Activated CD8-positive, alpha-beta T cell treated with anti-CD3 and anti-CD28 coated beads for 36 hours (primary cell): ENCODE measurements at regions not wholly inside any gene's neighbourhood (a gene's known extent, or its start where the extent isn't known, plus 50 kb on each side); places are given as distances from the start of the nearest gene placed in this dataset.

Experiments
- ATAC-seq: fragments of 200-7000 bp; cut with Tn5 transposase; one replicate; pipeline ENCODE4 v1.10.0; 2021; ENCODE audit warnings: mild to moderate bottlenecking, moderate library complexity
- CTCF ChIA-PET: fragments of 350-600 bp; sonication (Branson Sonifier 250); formaldehyde crosslinking; loops from one replicate; lab custom pipeline; 2021; ENCODE audit warnings: antibody characterized with exemption; lab: Charles Lee
- POLR2A ChIA-PET: fragments of 350-600 bp; sonication (Branson Sonifier 250); formaldehyde crosslinking; loops from one replicate; lab custom pipeline; 2021; ENCODE audit warnings: antibody characterized with exemption; lab: Charles Lee
- DNase-seq: peaks from one replicate; pipeline ENCODE4 v3.0.0-alpha.2; 2020
- H3K27ac Mint-ChIP-seq: one replicate; pipeline ENCODE4 v1.8.0; 2021; ENCODE audit warnings: mild to moderate bottlenecking, mixed read lengths
- H3K27me3 Mint-ChIP-seq: one replicate; pipeline ENCODE4 v1.8.0; 2021; ENCODE audit warnings: mixed read lengths
- H3K36me3 Mint-ChIP-seq: one replicate; pipeline ENCODE4 v1.8.0; 2021; ENCODE audit warnings: low read depth, mixed read lengths
- H3K4me1 Mint-ChIP-seq: one replicate; pipeline ENCODE4 v1.8.0; 2021; ENCODE audit warnings: low read depth, mixed read lengths
- H3K4me3 Mint-ChIP-seq: one replicate; pipeline ENCODE4 v1.8.0; 2021; ENCODE audit warnings: mild to moderate bottlenecking, moderate library complexity, mixed read lengths
- H3K9me3 Mint-ChIP-seq: one replicate; pipeline ENCODE4 v1.8.0; 2021; ENCODE audit warnings: mixed read lengths
- intact Hi-C: fragments of 100-400 bp; cut with micrococcal nuclease; formaldehyde crosslinking; loops from one replicate; pipeline ENCODE4 v1.10.0; 2022
- TF ChIP-seq, protein P1 (sequence below): fragments of 200-600 bp; IDR thresholded peaks from one replicate; pipeline ENCODE4 v1.8.0; 2022; ENCODE audit warnings: antibody characterized with exemption, mild to moderate bottlenecking

DNA sequence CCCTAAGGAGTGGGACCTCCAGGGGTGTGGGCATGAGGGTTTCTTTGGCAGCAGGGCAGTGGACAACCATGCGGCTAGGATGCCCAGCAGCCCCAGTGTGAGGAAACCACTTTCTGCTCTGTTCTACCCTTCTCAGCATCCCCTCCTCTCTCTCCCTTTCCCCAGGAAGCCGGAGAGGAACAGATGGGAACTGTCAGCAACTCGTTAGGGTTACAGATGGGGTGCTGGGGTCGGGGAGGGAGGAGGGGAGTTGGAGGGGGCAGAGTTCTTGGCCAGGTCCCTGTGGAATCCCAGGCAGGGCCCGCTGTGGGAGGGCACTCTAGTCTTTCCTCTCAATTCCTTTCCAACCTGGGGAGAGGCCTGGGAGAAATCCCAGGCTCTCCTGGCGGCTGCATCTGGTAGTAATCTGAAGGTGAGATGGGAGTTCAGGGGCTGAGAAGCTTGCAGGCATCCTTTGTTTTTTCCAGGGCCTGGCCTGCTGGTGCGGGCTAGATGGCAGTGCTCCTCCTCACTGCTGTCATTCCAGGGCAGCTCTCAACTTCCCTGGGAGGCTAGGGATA, 93.9 kb upstream of the CSF3R start:
- Mint-ChIP-seq H3K27me3 (peaks cover 27% of the 10 kb centered on the region), H3K36me3 (no peaks in the 10 kb centered on the region), H3K9me3 (no peaks in the 10 kb centered on the region), H3K4me3 (no peak overlapping the region), H3K4me1 (no peaks in the 10 kb centered on the region), H3K27ac (no peak overlapping the region)
- ChIA-PET POLR2A (no interaction called here), CTCF (interaction anchor here (0.6 to 3.2 kb wide), 24 partner anchors 9 to 858 kb away, joined by 3 to 20 read pairs (median 4); no protein-coding TSS in a partner anchor)
- intact Hi-C loops = no loop called here
- no peak for ATAC-seq
- TF ChIP-seq, protein P1, sequence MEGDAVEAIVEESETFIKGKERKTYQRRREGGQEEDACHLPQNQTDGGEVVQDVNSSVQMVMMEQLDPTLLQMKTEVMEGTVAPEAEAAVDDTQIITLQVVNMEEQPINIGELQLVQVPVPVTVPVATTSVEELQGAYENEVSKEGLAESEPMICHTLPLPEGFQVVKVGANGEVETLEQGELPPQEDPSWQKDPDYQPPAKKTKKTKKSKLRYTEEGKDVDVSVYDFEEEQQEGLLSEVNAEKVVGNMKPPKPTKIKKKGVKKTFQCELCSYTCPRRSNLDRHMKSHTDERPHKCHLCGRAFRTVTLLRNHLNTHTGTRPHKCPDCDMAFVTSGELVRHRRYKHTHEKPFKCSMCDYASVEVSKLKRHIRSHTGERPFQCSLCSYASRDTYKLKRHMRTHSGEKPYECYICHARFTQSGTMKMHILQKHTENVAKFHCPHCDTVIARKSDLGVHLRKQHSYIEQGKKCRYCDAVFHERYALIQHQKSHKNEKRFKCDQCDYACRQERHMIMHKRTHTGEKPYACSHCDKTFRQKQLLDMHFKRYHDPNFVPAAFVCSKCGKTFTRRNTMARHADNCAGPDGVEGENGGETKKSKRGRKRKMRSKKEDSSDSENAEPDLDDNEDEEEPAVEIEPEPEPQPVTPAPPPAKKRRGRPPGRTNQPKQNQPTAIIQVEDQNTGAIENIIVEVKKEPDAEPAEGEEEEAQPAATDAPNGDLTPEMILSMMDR = no peak
- DNase-seq = no peak

GRCh38 chr1:36576118-36576517, 93.4 kb upstream of the CSF3R start:
- H3K4me3 Mint-ChIP-seq = no peak overlapping the region
- H3K36me3 Mint-ChIP-seq = no peaks in the 10 kb centered on the region
- H3K27ac Mint-ChIP-seq = no peak overlapping the region
- ChIA-PET POLR2A (no interaction called here), CTCF (interaction anchor here (0.6 to 3.2 kb wide), 26 partner anchors 9 to 859 kb away, joined by 3 to 20 read pairs (median 4); no protein-coding TSS in a partner anchor)
- no peaks in the 10 kb centered on the region for H3K4me1 Mint-ChIP-seq
- H3K27me3 Mint-ChIP-seq = peaks cover 27% of the 10 kb centered on the region
- peak; percentile 70 for DNase-seq
- peak; percentile 61 for ATAC-seq
- no peaks in the 10 kb centered on the region for H3K9me3 Mint-ChIP-seq
- TF ChIP-seq, protein P1 = peak; percentile 88
- intact Hi-C loops = no loop called here

- Mint-ChIP-seq H3K4me3 (no peak overlapping the region), H3K36me3 (no peaks in the 10 kb centered on the region), H3K27ac (no peak overlapping the region), H3K9me3 (no peaks in the 10 kb centered on the region), H3K4me1 (no peaks in the 10 kb centered on the region), H3K27me3 (peaks cover 24% of the 10 kb centered on the region)
- TF ChIP-seq, protein P1 = no peak
- DNase-seq (no peak), ATAC-seq (no peak)
- intact Hi-C loops = no loop called here
- POLR2A ChIA-PET = no interaction called here
- CTCF ChIA-PET = interaction anchor here (1.5 to 1.8 kb wide), 2 partner anchors 58 to 861 kb away, joined by 4 to 9 read pairs; no protein-coding TSS in a partner anchor
Observed at GRCh38 chr1:36573445-36573844, 90.7 kb upstream of the CSF3R start.

GRCh38 chr1:36572906-36573305, 90.2 kb upstream of the CSF3R start:
- ATAC-seq (no peak), DNase-seq (no peak)
- Mint-ChIP-seq H3K36me3 (no peaks in the 10 kb centered on the region), H3K9me3 (no peaks in the 10 kb centered on the region), H3K4me3 (no peak overlapping the region), H3K4me1 (no peaks in the 10 kb centered on the region), H3K27me3 (peaks cover 24% of the 10 kb centered on the region), H3K27ac (no peak overlapping the region)
- ChIA-PET CTCF (interaction anchor here (1.8 kb wide), 1 partner anchor 57 kb away, joined by 9 read pairs; no protein-coding TSS in a partner anchor), POLR2A (no interaction called here)
- TF ChIP-seq, protein P1 = no peak
- intact Hi-C loops = no loop called here

- no peak overlapping the region for H3K27ac Mint-ChIP-seq
- TF ChIP-seq, protein P1 = no peak
- H3K4me1 Mint-ChIP-seq = no peaks in the 10 kb centered on the region
- ATAC-seq (no peak), DNase-seq (no peak)
- no peak overlapping the region for H3K4me3 Mint-ChIP-seq
- H3K27me3 Mint-ChIP-seq = peaks cover 24% of the 10 kb centered on the region
- intact Hi-C loops = no loop called here
- CTCF ChIA-PET = interaction anchor here (1.8 kb wide), 1 partner anchor 57 kb away, joined by 9 read pairs; no protein-coding TSS in a partner anchor
- POLR2A ChIA-PET = no interaction called here
- no peaks in the 10 kb centered on the region for H3K9me3 Mint-ChIP-seq
- no peaks in the 10 kb centered on the region for H3K36me3 Mint-ChIP-seq
Observed at GRCh38 chr1:36572142-36572715, 89.5 kb upstream of the CSF3R start.
